ENCODE measurements at regions not wholly inside any gene's neighbourhood (a gene's known extent, or its start where the extent isn't known, plus 50 kb on each side); places are given as distances from the start of the nearest gene placed in this dataset.

- peaks cover 0 to 36% (median 12%) of the 10 kb centered on the region in 5 donors for H3K27me3 Mint-ChIP-seq
- H3K36me3 Mint-ChIP-seq: no peaks in the 10 kb centered on the region
- Histone ChIP-seq H3K9me3 (ENCODE audit: control insufficient read depth in 2 of 3, low read length in 3 of 3) (no peaks in the 10 kb centered on the region), H3K27ac (ENCODE audit: low read depth, low read length) (no peak overlapping the region), H3K4me1 (ENCODE audit: control insufficient read depth in 2 of 2, insufficient read depth in 2 of 2, low read length in 2 of 2) (no peaks in the 10 kb centered on the region), H3K27me3 (ENCODE audit: control insufficient read depth in 2 of 2, insufficient read depth in 2 of 2, low read length in 2 of 2) (no peaks in the 10 kb centered on the region), H3K36me3 (ENCODE audit: control insufficient read depth in 2 of 3, insufficient read depth in 3 of 3, low read length in 3 of 3) (no peaks in the 10 kb centered on the region), H3K4me3 (ENCODE audit: low read length) (no peak overlapping the region)
- no peak overlapping the region for H3K4me3 Mint-ChIP-seq
- intact Hi-C loops (cut with micrococcal nuclease): no loop called here
- ChIA-PET CTCF (no interaction called here), POLR2A (no interaction called here)
- H3K9me3 Mint-ChIP-seq: no peaks in the 10 kb centered on the region
- ATAC-seq (no peak), DNase-seq (no peak)
- H3K27ac Mint-ChIP-seq: no peak overlapping the region
- no peaks in the 10 kb centered on the region for H3K4me1 Mint-ChIP-seq
Observed at GRCh38 chr11:134795017-134795416, 383.0 kb upstream of the B3GAT1 start.

- Mint-ChIP-seq H3K9me3 (no peaks in the 10 kb centered on the region), H3K4me3 (no peak overlapping the region), H3K27me3 (peaks cover 0 to 35% (median 13%) of the 10 kb centered on the region in 5 donors), H3K4me1 (no peaks in the 10 kb centered on the region), H3K27ac (no peak overlapping the region), H3K36me3 (no peaks in the 10 kb centered on the region)
- Histone ChIP-seq H3K9me3 (ENCODE audit: control insufficient read depth in 2 of 3, low read length in 3 of 3) (no peaks in the 10 kb centered on the region), H3K27ac (ENCODE audit: low read depth, low read length) (no peak overlapping the region), H3K4me3 (ENCODE audit: low read length) (no peak overlapping the region), H3K4me1 (ENCODE audit: control insufficient read depth in 2 of 2, insufficient read depth in 2 of 2, low read length in 2 of 2) (no peaks in the 10 kb centered on the region), H3K36me3 (ENCODE audit: control insufficient read depth in 2 of 3, insufficient read depth in 3 of 3, low read length in 3 of 3) (no peaks in the 10 kb centered on the region), H3K27me3 (ENCODE audit: control insufficient read depth in 2 of 2, insufficient read depth in 2 of 2, low read length in 2 of 2) (no peaks in the 10 kb centered on the region)
- DNase-seq: no peak
- POLR2A ChIA-PET: no interaction called here
- intact Hi-C loops (cut with micrococcal nuclease): no loop called here
- ATAC-seq: no peak
- CTCF ChIA-PET: no interaction called here
Observed at GRCh38 chr11:134794192-134794591, 382.1 kb upstream of the B3GAT1 start.

- intact Hi-C loops (cut with micrococcal nuclease): no loop called here
- Histone ChIP-seq H3K4me1 (ENCODE audit: control insufficient read depth in 2 of 2, insufficient read depth in 2 of 2, low read length in 2 of 2) (no peaks in the 10 kb centered on the region), H3K27ac (ENCODE audit: low read depth, low read length) (no peak overlapping the region), H3K4me3 (ENCODE audit: low read length) (no peak overlapping the region), H3K9me3 (ENCODE audit: control insufficient read depth in 2 of 3, low read length in 3 of 3) (no peaks in the 10 kb centered on the region), H3K36me3 (ENCODE audit: control insufficient read depth in 2 of 3, insufficient read depth in 3 of 3, low read length in 3 of 3) (no peaks in the 10 kb centered on the region), H3K27me3 (ENCODE audit: control insufficient read depth in 2 of 2, insufficient read depth in 2 of 2, low read length in 2 of 2) (no peaks in the 10 kb centered on the region)
- CTCF ChIA-PET: no interaction called here
- ATAC-seq (no peak), DNase-seq (no peak)
- POLR2A ChIA-PET: no interaction called here
- no peaks in the 10 kb centered on the region for H3K36me3 Mint-ChIP-seq
- no peak overlapping the region for H3K4me3 Mint-ChIP-seq
- H3K4me1 Mint-ChIP-seq: no peaks in the 10 kb centered on the region
- no peak overlapping the region for H3K27ac Mint-ChIP-seq
- peaks cover 0 to 38% (median 16%) of the 10 kb centered on the region in 5 donors for H3K27me3 Mint-ChIP-seq
- no peaks in the 10 kb centered on the region for H3K9me3 Mint-ChIP-seq
Observed at GRCh38 chr11:134792677-134793076, 380.6 kb upstream of the B3GAT1 start.

GRCh38 chr11:134792044-134792443 is 380.0 kb upstream of the B3GAT1 start:
- Histone ChIP-seq H3K4me3 (ENCODE audit: low read length) (no peak overlapping the region), H3K27ac (ENCODE audit: low read depth, low read length) (no peak overlapping the region), H3K27me3 (ENCODE audit: control insufficient read depth in 2 of 2, insufficient read depth in 2 of 2, low read length in 2 of 2) (no peaks in the 10 kb centered on the region), H3K9me3 (ENCODE audit: control insufficient read depth in 2 of 3, low read length in 3 of 3) (no peaks in the 10 kb centered on the region), H3K36me3 (ENCODE audit: control insufficient read depth in 2 of 3, insufficient read depth in 3 of 3, low read length in 3 of 3) (no peaks in the 10 kb centered on the region), H3K4me1 (ENCODE audit: control insufficient read depth in 2 of 2, insufficient read depth in 2 of 2, low read length in 2 of 2) (no peaks in the 10 kb centered on the region)
- H3K27me3 Mint-ChIP-seq: peaks cover 0 to 37% (median 18%) of the 10 kb centered on the region in 5 donors
- no peaks in the 10 kb centered on the region for H3K9me3 Mint-ChIP-seq
- DNase-seq (no peak), ATAC-seq (no peak)
- no peak overlapping the region for H3K27ac Mint-ChIP-seq
- intact Hi-C loops (cut with micrococcal nuclease): no loop called here
- H3K36me3 Mint-ChIP-seq: no peaks in the 10 kb centered on the region
- ChIA-PET CTCF (no interaction called here), POLR2A (no interaction called here)
- H3K4me1 Mint-ChIP-seq: no peaks in the 10 kb centered on the region
- H3K4me3 Mint-ChIP-seq: no peak overlapping the region

GRCh38 chr11:134791102-134791501 is 379.1 kb upstream of the B3GAT1 start:
- Histone ChIP-seq H3K4me1 (ENCODE audit: control insufficient read depth in 2 of 2, insufficient read depth in 2 of 2, low read length in 2 of 2) (no peaks in the 10 kb centered on the region), H3K9me3 (ENCODE audit: control insufficient read depth in 2 of 3, low read length in 3 of 3) (no peaks in the 10 kb centered on the region), H3K36me3 (ENCODE audit: control insufficient read depth in 2 of 3, insufficient read depth in 3 of 3, low read length in 3 of 3) (no peaks in the 10 kb centered on the region), H3K27ac (ENCODE audit: low read depth, low read length) (no peak overlapping the region), H3K4me3 (ENCODE audit: low read length) (no peak overlapping the region), H3K27me3 (ENCODE audit: control insufficient read depth in 2 of 2, insufficient read depth in 2 of 2, low read length in 2 of 2) (no peaks in the 10 kb centered on the region)
- CTCF ChIA-PET: no interaction called here
- no peak overlapping the region for H3K27ac Mint-ChIP-seq
- ATAC-seq (no peak), DNase-seq (no peak)
- no peak overlapping the region for H3K4me3 Mint-ChIP-seq
- H3K9me3 Mint-ChIP-seq: no peaks in the 10 kb centered on the region
- POLR2A ChIA-PET: no interaction called here
- H3K27me3 Mint-ChIP-seq: peaks cover 0 to 36% (median 18%) of the 10 kb centered on the region in 5 donors
- H3K36me3 Mint-ChIP-seq: no peaks in the 10 kb centered on the region
- no peaks in the 10 kb centered on the region for H3K4me1 Mint-ChIP-seq
- intact Hi-C loops (cut with micrococcal nuclease): no loop called here

GRCh38 chr11:134789104-134789503 is 377.1 kb upstream of the B3GAT1 start:
- H3K27ac ChIP-seq (ENCODE audit: low read depth, low read length): no peak overlapping the region
- no peaks in the 10 kb centered on the region for H3K36me3 ChIP-seq (ENCODE audit: control insufficient read depth in 2 of 3, insufficient read depth in 3 of 3, low read length in 3 of 3)
- Mint-ChIP-seq H3K9me3 (peaks cover 0 to 3% (median 0%) of the 10 kb centered on the region in 11 donors), H3K36me3 (no peaks in the 10 kb centered on the region), H3K27me3 (peaks cover 0 to 33% (median 23%) of the 10 kb centered on the region in 5 donors), H3K4me1 (no peaks in the 10 kb centered on the region), H3K4me3 (no peak overlapping the region), H3K27ac (no peak overlapping the region)
- CTCF ChIA-PET: no interaction called here
- H3K4me3 ChIP-seq (ENCODE audit: low read length): no peak overlapping the region
- no peaks in the 10 kb centered on the region for H3K9me3 ChIP-seq (ENCODE audit: control insufficient read depth in 2 of 3, low read length in 3 of 3)
- ATAC-seq (no peak), DNase-seq (no peak)
- H3K4me1 ChIP-seq (ENCODE audit: control insufficient read depth in 2 of 2, insufficient read depth in 2 of 2, low read length in 2 of 2): no peaks in the 10 kb centered on the region
- POLR2A ChIA-PET: no interaction called here
- intact Hi-C loops (cut with micrococcal nuclease): no loop called here
- no peaks in the 10 kb centered on the region for H3K27me3 ChIP-seq (ENCODE audit: control insufficient read depth in 2 of 2, insufficient read depth in 2 of 2, low read length in 2 of 2)

- no peak for ATAC-seq
- Histone ChIP-seq H3K36me3 (ENCODE audit: control insufficient read depth in 2 of 3, insufficient read depth in 3 of 3, low read length in 3 of 3) (no peaks in the 10 kb centered on the region), H3K4me3 (ENCODE audit: low read length) (no peak overlapping the region), H3K4me1 (ENCODE audit: control insufficient read depth in 2 of 2, insufficient read depth in 2 of 2, low read length in 2 of 2) (no peaks in the 10 kb centered on the region), H3K27ac (ENCODE audit: low read depth, low read length) (no peak overlapping the region), H3K9me3 (ENCODE audit: control insufficient read depth in 2 of 3, low read length in 3 of 3) (no peaks in the 10 kb centered on the region), H3K27me3 (ENCODE audit: control insufficient read depth in 2 of 2, insufficient read depth in 2 of 2, low read length in 2 of 2) (no peaks in the 10 kb centered on the region)
- Mint-ChIP-seq H3K4me3 (no peak overlapping the region), H3K4me1 (no peaks in the 10 kb centered on the region), H3K27me3 (peaks cover 0 to 40% (median 33%) of the 10 kb centered on the region in 5 donors), H3K9me3 (peaks cover 0 to 4% (median 0%) of the 10 kb centered on the region in 11 donors), H3K36me3 (no peaks in the 10 kb centered on the region), H3K27ac (no peak overlapping the region)
- intact Hi-C loops (cut with micrococcal nuclease): no loop called here
- CTCF ChIA-PET: no interaction called here
- POLR2A ChIA-PET: no interaction called here
- DNase-seq: no peak
Observed at GRCh38 chr11:134786636-134787035, 374.6 kb upstream of the B3GAT1 start.

Data from naive thymus-derived CD4-positive, alpha-beta T cell (primary cell).